Stimulated activated CD8-positive, alpha-beta memory T cell treated with anti-CD3 and anti-CD28 coated beads, Interleukin-7, amount 100 ng/mL, for 1 hour (primary cell): ENCODE measurements at regions not wholly inside any gene's neighbourhood (a gene's known extent, or its start where the extent isn't known, plus 50 kb on each side); places are given as distances from the start of the nearest gene placed in this dataset.

Source experiments
- DNase-seq, 2 donors: peaks; one replicate each; pipeline ENCODE4 v3.0.0-alpha.2; 2020; ENCODE audit warnings: low read depth in 2 of 2

DNA sequence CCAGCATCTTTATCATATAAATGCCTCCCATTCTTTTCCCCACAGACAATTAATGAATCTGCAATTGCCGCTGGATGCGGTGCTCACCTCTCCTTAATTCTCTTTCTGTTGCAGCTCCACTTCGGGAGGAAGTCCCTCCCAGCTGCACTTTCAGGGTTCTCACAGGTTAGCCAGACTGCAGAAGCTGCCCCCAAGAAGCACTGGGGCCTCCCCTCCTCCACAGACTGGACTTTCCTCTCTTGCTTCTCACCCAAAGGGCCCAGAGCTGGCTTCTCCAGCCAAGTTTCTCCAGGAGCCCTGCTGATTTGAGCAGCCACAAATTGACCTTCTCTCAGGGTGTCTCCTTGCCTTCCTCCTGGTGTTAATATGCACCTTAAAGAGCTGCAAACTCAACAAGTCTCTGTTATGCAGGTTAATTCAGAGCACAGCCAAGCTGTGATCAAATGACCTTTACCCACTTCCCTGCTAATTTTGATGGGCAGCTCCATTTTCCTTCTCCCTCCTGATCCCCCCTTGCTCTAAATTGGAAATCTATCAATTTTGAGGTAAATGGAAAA lies 298.9 kb downstream of the BUD13 start:
- DNase-seq = no peak

DNA sequence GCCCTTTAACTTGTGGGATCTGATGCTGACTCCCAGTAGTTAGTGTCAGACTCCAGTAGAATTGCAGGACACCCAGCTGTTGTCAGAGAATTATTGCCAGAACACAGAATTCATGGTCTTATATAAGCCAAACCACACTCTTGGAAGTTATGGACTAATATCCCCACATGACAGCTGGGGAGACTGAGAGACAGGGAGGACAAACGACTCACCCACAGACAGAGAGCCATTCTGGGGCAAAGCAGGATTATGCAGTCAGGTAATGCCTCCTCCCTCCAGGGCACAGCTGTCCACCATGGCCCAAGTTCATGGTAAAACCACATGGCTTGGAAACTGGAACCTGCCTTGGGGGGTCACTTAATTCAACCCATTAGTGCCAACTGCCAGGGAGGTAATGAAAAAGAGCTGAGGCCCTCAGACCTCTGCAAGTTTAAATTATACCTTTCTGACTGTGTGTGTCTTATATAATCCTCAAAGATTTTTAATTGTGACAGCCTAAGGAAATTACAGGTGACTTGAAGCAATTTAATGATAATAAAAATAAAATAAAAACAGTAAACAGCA lies 299.5 kb downstream of the BUD13 start:
- no peak for DNase-seq

DNA sequence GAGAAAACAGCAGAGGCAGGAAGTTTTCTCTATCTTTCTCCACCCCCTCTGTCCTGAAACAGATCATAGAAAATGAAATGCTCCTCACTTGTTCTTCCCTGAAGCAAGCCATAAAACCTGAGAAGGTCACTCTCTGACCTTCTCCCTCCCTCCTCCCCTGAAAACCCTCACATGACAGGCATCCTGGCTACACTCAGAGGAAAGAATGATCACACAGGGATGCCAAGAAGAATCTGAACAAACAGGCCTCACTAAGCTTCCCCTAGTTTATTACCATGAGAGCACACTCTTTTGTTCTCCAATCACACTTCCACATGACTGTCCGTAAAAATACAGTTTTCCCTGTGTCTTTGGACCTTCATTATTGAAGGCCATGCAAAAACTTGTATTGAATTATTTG lies 300.1 kb downstream of the BUD13 start:
- no peak for DNase-seq

DNA sequence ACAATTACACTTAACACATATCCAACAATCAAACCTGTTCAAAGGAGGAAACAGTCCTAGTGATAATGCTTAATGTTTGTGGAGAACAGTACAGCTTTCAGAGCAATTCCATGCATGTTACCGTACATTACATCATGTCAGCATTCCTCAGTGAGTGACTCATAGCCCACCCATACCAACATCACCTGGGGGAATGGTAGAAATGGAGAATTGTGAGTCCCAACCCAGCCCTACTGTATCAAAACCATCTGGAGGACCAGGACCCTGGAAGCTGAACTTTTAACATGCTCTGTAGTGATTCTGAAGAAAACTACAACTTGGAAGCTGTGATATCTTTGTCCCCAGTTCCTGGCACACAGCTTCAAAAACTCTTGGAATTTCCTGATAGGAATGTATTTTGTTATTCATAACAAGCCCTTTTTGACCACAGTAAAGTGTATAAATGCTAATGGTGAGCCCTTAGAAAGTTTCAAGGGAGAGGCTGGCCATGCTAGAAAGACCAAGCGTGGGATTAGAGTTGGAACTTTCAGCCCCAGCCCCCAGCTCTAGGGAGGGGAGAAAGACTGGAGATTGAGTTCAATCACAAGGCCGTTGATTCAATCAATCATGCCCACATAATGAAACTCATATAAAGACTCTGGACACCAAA lies 301.1 kb downstream of the BUD13 start:
- DNase-seq = no peak

DNA sequence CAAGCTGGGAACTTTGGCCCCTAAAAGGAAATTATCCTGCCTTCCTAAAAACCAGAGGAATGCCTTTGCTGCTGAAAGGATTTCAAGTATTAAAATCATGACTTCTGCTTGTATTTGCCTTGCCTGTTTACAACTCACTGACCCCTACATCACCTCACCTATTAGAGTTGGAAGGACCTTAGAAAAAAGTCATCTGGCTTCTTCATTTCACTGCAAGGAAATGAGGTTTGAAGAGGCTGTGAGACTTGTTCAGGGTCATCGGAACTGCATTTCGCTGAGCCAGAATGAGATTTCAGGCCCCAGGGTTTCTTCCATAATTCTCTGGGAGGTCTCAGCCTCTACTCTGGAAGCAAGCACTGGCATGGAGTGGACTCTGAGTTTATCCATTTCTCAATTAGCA lies 304.1 kb downstream of the BUD13 start:
- DNase-seq = no peak

DNA sequence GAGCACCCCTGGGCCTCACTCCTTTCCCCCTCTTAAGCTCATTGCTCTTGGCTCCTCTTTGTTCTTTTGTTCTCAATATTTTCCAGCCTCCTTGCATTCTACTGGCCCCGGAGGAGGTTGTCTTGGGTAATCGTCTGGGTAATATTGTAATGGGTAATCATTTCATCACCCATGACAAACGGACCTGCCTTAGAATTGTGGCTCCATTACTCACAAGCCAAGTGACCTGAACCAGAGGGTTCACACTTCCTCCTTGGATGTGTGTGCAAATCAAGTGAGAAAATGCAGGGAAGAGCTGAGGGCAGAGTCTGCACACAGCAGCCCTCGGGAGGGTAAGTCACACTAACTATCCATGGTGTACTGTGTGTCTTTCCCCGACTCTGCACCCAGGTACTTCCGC lies 305.0 kb downstream of the BUD13 start:
- DNase-seq = no peak

DNA sequence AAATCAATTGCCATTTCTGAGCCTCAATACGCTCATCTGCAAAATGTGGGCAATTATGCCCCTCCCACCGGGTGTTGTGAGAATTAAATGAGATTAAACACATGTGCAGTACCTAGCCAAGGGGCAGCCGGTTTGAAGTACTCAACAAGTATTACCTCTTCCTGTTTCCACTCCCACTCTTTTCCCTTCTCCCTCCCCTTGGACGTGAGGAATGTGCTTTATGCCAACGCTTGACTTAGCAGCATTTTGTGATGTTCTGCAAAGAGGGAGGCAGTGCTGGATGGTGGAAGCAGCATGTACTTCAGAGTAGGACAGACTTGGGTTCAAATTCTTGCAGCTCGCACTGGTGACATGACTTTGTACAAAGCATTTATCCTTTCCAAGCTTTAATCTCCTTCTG lies 306.0 kb downstream of the BUD13 start:
- no peak for DNase-seq

DNA sequence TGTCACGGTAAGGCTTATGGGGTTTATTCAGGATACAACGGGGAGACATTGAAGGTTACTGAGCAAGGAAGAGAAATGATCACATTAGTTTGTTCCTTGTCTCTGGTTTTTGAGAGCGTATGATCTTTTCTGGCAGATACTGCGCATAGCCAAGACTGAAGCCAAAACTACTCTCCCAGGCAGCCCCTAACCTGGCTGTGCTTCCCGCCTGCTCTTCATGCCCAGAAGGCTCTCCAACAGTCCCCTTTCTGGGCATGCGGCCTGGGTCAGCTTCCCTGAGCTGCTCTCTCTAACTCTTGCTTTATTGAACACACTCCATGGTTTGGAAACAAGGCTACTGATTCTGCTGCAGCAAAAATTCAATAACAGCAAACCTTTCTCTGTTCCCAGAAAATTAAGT lies 306.6 kb downstream of the BUD13 start:
- DNase-seq = no peak

DNA sequence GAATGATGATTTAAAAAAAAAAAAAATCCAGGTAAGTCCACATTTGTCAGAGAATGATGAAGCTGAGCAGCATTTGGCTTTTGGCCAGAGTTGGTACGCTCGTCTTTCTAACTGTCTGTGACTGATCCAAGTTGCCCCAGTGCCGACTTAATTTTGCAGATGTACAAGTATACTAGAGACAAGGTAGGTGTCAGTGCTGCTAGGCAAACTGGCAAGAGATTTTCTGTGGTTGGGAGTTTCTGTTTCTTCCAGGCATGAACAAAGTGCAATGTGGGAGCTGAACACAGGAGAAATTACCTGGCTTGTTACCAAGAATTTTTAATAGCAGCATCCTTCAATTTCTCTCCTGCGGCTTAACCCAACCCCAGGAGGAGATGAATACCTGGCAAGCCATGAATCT lies 307.7 kb downstream of the BUD13 start:
- DNase-seq = no peak

DNA sequence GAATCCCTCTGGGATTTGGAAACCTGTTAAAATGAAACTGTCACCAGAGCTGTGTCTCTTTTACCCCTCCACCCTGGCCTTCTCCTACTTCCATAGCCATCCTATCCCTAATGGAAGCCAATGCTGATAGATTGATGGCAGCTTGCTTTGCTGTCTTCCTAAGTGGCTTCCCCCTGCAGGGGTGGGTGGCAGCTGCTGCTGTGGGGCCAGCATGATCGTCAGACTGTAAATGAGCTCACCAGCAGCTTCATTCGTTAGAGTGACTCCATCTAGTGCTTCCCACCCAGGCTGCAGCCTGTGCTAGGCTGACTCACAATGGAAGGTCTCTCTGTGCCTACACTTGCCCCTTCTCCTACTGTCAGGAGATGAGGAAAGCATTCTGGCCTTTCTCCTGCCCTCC lies 311.0 kb downstream of the BUD13 start:
- DNase-seq = no peak

DNA sequence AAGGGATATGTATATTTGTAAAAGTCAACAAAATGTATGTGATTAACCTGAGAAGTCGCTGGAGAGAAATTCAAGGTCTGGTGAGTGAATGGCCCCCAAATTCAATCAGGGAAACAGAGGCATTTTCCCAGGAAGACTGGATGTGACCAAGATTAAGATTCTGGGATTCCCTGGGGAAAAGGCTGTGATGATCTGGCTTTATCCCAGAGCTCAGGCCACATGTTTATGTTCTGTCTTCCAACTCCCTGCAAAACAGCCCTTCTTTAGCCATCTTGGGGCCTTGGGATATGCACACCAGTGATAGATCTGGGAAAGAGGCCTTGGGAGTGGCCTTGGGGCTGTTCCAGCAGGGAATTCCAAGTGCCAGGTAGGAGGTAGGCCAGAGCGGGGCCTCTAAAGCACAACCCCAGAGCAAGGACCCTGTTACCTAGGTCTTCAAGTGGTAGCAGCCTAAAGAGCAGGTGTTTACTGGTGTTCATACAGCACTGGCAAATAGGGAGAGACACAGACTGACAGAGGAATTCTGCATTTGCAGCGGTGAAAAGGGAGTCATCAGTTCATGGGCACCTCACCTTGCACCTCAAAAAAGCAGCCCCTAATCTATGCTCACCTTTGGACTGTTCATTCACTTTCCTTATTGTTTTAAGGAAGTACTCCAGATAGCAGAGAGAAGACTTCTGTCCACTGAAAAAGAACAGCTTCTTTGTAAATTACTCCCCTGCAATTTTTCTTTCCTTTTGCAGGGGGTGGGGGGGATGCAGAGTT lies 312.4 kb downstream of the BUD13 start:
- no peak for DNase-seq

DNA sequence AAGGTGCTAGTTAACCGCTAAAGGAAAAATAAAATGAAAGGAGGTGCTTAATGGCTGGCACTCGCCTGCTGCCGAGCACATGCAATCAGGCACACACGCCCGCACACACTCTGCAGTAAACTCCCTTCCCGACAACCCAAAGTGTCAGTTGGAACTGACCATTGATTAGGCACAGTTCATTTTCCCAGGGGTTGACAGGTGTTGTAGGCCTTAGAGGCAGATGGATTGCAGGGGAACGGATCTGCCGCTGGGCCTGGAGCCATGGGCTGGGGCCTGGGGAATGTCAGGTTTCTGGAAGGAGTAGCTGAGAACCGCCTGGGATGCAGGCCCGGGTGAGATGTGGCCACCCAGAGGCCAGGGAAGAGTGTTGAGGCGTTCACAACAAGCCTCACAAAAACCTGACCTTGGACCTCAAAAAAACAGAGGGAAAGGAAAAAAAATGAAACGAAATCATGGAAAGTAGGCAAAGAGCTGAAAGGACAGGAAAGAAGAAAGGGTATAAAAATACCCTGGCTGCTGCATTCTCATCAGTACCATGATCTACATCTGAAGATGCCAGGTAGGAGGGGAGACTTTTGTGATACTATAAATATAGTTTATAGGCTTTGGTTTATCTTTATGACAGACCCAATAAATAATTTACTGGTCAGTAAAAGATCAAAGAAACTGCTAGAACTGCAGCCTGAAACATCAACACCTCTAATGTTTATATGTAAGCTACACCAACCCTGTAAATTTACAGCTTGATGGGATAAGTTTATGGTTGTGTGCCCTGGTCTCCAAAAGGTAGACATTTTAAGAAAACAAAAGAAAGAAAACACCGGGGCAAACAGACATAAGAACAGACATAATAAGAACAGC lies 313.4 kb downstream of the BUD13 start:
- DNase-seq = no peak

DNA sequence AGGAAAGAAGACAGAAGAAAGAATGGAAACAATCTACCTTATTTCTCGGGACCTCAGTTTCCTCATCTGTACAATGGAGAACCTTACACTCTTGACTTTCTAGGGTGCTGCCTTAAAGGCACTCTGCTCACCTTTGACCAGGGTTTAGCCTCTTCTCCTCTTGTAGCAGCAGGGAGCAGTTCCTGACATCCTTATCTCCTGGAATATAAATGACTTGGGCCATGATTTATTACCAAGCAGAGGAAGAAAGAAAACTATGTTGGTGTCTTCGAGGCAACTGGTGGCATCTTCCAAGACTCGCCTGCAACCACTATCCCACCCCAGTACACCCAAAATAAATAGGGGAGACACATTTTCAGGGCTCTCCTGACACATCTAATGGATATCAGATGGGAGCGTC lies 314.2 kb downstream of the BUD13 start:
- no peak for DNase-seq

DNA sequence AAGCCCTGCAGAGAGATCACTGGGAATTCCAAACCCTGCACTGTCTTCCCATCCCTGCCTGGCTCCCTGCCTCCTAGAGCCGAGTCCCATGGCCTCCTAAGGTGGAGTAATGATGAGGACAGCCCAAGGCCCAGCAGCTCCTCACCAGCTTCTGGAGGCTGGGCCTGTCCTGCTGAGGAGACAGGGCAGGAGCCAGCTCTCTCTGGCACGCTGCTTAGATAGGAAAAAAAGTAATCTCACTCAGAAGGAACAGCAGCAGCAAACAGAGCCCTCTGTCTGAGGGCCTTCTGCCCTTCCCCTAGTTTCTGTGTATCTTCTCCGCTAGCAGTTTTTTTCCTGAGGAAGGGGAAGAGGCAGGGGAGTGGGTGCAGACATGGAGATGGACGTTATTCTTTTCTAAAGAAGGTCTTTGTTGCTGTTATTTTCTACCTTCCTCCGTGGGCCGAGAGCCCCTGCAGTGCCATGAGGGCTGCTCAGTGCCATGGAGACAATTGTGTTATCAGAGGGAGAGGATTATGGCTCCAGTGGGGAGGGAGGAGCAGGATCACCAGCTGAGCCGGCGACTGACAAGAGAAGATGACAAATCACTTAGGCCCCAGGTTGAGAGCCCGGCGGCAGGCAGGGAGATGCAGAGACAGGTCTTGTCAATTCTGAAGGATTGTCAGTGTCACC lies 315.3 kb downstream of the BUD13 start:
- no peak for DNase-seq

DNA sequence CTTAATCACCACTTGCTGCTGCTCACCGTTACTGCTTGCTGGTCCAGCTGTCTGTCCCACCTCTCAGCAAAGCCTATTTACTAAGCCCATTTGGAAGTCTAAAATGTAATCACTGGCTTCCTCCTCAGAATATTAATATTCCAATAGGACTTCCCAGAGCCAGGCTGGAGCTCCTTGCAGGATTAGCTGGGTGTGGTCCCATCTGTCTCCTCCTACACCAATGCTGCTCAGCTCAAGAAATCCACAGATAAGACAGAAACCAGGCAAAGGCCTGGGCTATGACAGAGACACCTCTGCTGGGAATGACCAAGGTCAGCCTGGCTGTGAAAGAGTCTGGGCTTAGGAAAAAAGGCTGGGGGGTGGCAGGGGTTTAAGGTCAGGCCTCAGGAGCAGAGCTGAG lies 317.8 kb downstream of the BUD13 start:
- DNase-seq = no peak

DNA sequence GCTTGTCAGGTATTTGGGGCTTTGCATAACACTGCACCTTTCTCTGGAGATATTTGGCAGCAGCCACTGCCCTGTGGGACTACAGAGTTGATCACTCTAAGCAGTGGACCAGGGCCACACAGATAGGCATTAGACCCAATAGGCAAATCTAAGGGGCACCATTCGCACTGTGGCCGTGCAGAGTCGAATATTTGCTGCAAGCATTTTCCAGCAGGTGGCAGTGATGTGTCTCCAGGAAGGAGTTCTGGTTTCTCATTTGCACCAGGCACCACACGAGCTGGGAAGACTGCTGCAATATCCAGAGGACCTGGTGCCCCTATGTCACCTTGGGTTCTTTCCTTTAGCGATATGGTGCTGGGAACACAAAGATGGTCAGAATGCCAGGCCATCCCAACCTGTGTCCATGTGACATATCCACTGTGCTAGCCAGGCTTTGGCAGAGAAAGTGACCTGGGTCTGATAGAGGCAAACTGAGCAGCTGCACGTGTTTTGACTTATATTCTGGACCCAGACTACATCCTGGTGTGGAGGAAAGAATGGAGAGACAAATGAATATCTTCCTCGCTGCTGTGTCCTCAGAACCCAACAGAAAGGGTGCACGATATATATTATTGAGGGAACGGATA lies 318.7 kb downstream of the BUD13 start:
- no peak for DNase-seq

DNA sequence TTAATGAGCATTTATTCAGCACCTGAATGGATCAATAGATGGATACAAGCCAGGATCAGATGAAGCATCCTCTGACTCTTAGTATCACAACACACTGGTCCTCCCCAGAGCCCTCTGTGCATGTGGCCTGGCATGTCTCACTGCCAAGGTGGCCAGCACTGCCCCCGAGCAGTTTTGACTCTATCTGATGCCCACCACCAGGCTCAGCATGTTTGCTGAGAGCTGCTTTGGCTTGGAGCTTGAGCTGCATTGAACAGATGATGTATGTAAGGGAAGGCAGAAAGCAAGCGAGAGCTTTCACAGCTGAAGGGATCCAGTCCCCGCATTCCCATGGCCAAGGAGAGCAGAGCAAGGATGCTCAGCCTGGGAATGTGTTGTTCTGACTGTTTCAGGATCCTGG lies 320.3 kb downstream of the BUD13 start:
- no peak for DNase-seq

DNA sequence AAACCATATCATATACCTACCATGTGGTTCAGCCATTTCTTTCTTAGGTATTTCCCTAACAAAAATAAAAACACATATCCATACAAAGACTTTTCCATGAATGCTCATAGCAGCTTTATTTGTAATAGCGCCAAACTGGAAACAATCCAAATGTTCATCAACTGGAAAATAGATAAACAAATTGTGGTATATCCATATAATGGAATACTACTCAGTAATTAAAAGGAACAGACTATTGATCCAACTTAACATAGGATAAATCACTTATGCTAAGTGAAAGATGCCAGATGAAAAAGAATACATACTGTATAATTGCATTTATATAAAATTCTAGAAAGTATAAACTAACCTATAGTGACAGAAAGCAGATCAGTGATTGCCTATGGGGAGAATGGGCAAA lies 323.3 kb downstream of the BUD13 start:
- DNase-seq = no peak

DNA sequence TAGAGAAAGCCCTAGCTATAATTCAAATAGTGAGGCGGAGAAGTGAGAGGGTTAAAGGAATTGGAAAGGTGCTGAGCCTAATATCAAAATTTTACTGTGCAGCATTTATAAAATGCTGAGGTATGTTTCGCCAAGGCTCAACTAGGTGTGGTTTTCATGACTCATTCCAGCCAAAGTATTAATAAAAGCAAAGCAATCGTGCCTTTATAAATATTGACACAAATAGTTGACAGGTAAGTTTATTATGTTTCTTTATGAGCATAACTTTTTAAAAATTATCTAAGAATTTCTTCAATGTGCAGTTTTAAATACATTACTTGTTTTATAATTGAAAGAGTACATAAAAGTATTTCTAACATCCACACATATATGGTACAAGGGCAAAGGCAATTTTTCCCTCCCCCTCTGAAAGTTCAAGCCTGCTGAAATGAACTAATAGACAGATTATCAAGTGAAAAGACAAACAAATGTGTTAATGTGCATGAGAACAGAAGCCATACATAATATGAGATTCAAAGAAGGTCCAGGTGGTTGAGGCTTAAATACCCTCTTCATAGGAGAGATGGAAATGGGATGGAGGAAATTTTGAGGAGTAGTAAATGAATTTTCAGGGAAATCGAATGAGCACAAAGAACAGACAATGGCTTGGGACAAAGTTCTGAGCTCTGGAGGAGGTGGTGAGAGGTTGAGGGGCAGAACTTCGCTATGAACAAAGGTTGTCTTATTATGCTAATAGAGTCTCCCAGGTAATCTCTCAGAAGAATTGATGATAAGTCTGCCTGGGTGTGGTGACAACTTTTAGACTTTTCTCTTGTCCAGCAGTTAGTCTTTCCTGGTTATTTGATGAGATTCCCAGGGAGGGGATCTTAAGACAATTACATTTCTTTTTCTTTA lies 326.5 kb downstream of the BUD13 start:
- no peak for DNase-seq
